Activated CD4-positive, alpha-beta T cell treated with anti-CD3 and anti-CD28 coated beads for 36 hours (primary cell): ENCODE measurements at regions not wholly inside any gene's neighbourhood (a gene's known extent, or its start where the extent isn't known, plus 50 kb on each side); places are given as distances from the start of the nearest gene placed in this dataset.

Experiments
- ATAC-seq: fragments of 200-7000 bp; cut with Tn5 transposase; one replicate; pipeline ENCODE4 v1.10.0; 2021; ENCODE audit warnings: mild to moderate bottlenecking, moderate library complexity
- CTCF ChIA-PET: fragments of 350-600 bp; sonication (Branson Sonifier 250); formaldehyde crosslinking; loops from one replicate; lab custom pipeline; 2021; ENCODE audit warnings: antibody characterized with exemption; lab: Charles Lee
- POLR2A ChIA-PET: fragments of 350-600 bp; sonication (Branson Sonifier 250); formaldehyde crosslinking; loops from one replicate; lab custom pipeline; 2021; ENCODE audit warnings: antibody characterized with exemption, inconsistent platforms; lab: Charles Lee
- DNase-seq: peaks from one replicate; pipeline ENCODE4 v3.0.0-alpha.2; 2020
- H3K27ac Mint-ChIP-seq: one replicate; pipeline ENCODE4 v1.8.0; 2021; ENCODE audit warnings: mixed read lengths
- H3K27me3 Mint-ChIP-seq: one replicate; pipeline ENCODE4 v1.8.0; 2021; ENCODE audit warnings: mixed read lengths
- H3K36me3 Mint-ChIP-seq: one replicate; pipeline ENCODE4 v1.8.0; 2021; ENCODE audit warnings: low read depth, mixed read lengths
- H3K4me1 Mint-ChIP-seq: one replicate; pipeline ENCODE4 v1.8.0; 2021; ENCODE audit warnings: mixed read lengths
- H3K4me3 Mint-ChIP-seq: one replicate; pipeline ENCODE4 v1.8.0; 2021; ENCODE audit warnings: mild to moderate bottlenecking, moderate library complexity, mixed read lengths
- H3K9me3 Mint-ChIP-seq: one replicate; pipeline ENCODE4 v1.8.0; 2021; ENCODE audit warnings: low read depth, mixed read lengths
- intact Hi-C, 2 experiments: fragments of 100-400 bp; cut with DNase I in 1 of 2; cut with micrococcal nuclease in 1 of 2; formaldehyde crosslinking; loops; one replicate each; pipeline versions ENCODE4 v1.14.2 to v1.15.1; 2022 to 2024; cut with DNase I, micrococcal nuclease

GRCh38 chr13:99027661-99028425 lies 50.0 kb upstream of the DOCK9 start:
- ChIA-PET CTCF (interaction anchor here (0.6 to 3.9 kb wide), 18 partner anchors 9 to 588 kb away, joined by 3 to 26 read pairs (median 6); partner anchors contain the start of gene DOCK9), POLR2A (no interaction called here)
- H3K4me3 Mint-ChIP-seq: no peak overlapping the region
- ATAC-seq: peak; percentile 13
- H3K9me3 Mint-ChIP-seq: no peaks in the 10 kb centered on the region
- H3K4me1 Mint-ChIP-seq: peaks cover 84% of the 10 kb centered on the region
- no peak for DNase-seq
- H3K36me3 Mint-ChIP-seq: peaks cover 4% of the 10 kb centered on the region
- peak overlapping the region; percentile 91 for H3K27ac Mint-ChIP-seq
- no peaks in the 10 kb centered on the region for H3K27me3 Mint-ChIP-seq
- intact Hi-C loops: loop anchor here (1.0 to 10.0 kb wide), 13 partner anchors 10 to 453 kb away; partner anchors contain the start of genes STK24 (in 1 of the 2) and UBAC2 (in 1 of the 2)

- peaks cover 84% of the 10 kb centered on the region for H3K4me1 Mint-ChIP-seq
- H3K27me3 Mint-ChIP-seq: no peaks in the 10 kb centered on the region
- peak; percentile 50 for ATAC-seq
- no peak overlapping the region for H3K4me3 Mint-ChIP-seq
- no peaks in the 10 kb centered on the region for H3K9me3 Mint-ChIP-seq
- intact Hi-C loops: loop anchor here (1.0 to 10.0 kb wide), 6 partner anchors 58 to 454 kb away; partner anchors contain the start of genes STK24 (in 1 of the 2) and UBAC2 (in 1 of the 2)
- POLR2A ChIA-PET: no interaction called here
- peak overlapping the region; percentile 12 for H3K27ac Mint-ChIP-seq
- H3K36me3 Mint-ChIP-seq: peaks cover 4% of the 10 kb centered on the region
- CTCF ChIA-PET: interaction anchor here (0.6 to 4.4 kb wide), 30 partner anchors 8 to 237 kb away, joined by 3 to 26 read pairs (median 4); no protein-coding TSS in a partner anchor
- peak; percentile 75 for DNase-seq
Observed at GRCh38 chr13:99028890-99029289, 51.0 kb upstream of the DOCK9 start.

GRCh38 chr13:99029576-99029975 lies 51.7 kb upstream of the DOCK9 start:
- Mint-ChIP-seq H3K9me3 (no peaks in the 10 kb centered on the region), H3K4me3 (no peak overlapping the region), H3K36me3 (peaks cover 4% of the 10 kb centered on the region), H3K4me1 (peaks cover 80% of the 10 kb centered on the region), H3K27ac (peak overlapping the region; percentile 4), H3K27me3 (no peaks in the 10 kb centered on the region)
- CTCF ChIA-PET: interaction anchor here (0.6 to 4.4 kb wide), 18 partner anchors 9 to 237 kb away, joined by 3 to 26 read pairs (median 6); no protein-coding TSS in a partner anchor
- no peak for DNase-seq
- intact Hi-C loops: loop anchor here (1.0 to 10.0 kb wide), 6 partner anchors 57 to 455 kb away; partner anchors contain the start of genes STK24 (in 1 of the 2) and UBAC2 (in 1 of the 2)
- no peak for ATAC-seq
- POLR2A ChIA-PET: no interaction called here

GRCh38 chr13:99030326-99030725 lies 52.5 kb upstream of the DOCK9 start:
- intact Hi-C loops: loop anchor here in 1 of 2 experiments (5.0 kb wide), 3 partner anchors 118 to 188 kb away; no protein-coding TSS in a partner anchor
- ChIA-PET CTCF (interaction anchor here (3.9 to 4.4 kb wide), 2 partner anchors 15 to 161 kb away, joined by 17 to 26 read pairs; no protein-coding TSS in a partner anchor), POLR2A (no interaction called here)
- Mint-ChIP-seq H3K4me1 (peaks cover 78% of the 10 kb centered on the region), H3K9me3 (no peaks in the 10 kb centered on the region), H3K36me3 (peaks cover 6% of the 10 kb centered on the region), H3K27me3 (no peaks in the 10 kb centered on the region), H3K4me3 (no peak overlapping the region), H3K27ac (no peak overlapping the region)
- DNase-seq: no peak
- no peak for ATAC-seq

GRCh38 chr13:99031832-99032231 lies 54.0 kb upstream of the DOCK9 start:
- intact Hi-C loops: loop anchor here in 1 of 2 experiments (5.0 kb wide), 3 partner anchors 120 to 190 kb away; no protein-coding TSS in a partner anchor
- H3K4me3 Mint-ChIP-seq: no peak overlapping the region
- no peaks in the 10 kb centered on the region for H3K9me3 Mint-ChIP-seq
- DNase-seq (no peak), ATAC-seq (no peak)
- peaks cover 12% of the 10 kb centered on the region for H3K36me3 Mint-ChIP-seq
- ChIA-PET CTCF (interaction anchor here (0.6 to 4.4 kb wide), 5 partner anchors 10 to 163 kb away, joined by 3 to 35 read pairs (median 3); no protein-coding TSS in a partner anchor), POLR2A (no interaction called here)
- H3K27ac Mint-ChIP-seq: no peak overlapping the region
- no peaks in the 10 kb centered on the region for H3K27me3 Mint-ChIP-seq
- H3K4me1 Mint-ChIP-seq: peaks cover 63% of the 10 kb centered on the region

- intact Hi-C loops: loop anchor here (1.0 to 5.0 kb wide), 5 partner anchors 122 to 194 kb away; no protein-coding TSS in a partner anchor
- POLR2A ChIA-PET: no interaction called here
- Mint-ChIP-seq H3K27me3 (no peaks in the 10 kb centered on the region), H3K4me3 (no peak overlapping the region), H3K9me3 (no peaks in the 10 kb centered on the region), H3K4me1 (peaks cover 51% of the 10 kb centered on the region), H3K36me3 (peaks cover 9% of the 10 kb centered on the region), H3K27ac (no peak overlapping the region)
- CTCF ChIA-PET: interaction anchor here (0.5 to 3.3 kb wide), 26 partner anchors 9 to 1052 kb away, joined by 3 to 35 read pairs (median 3); no protein-coding TSS in a partner anchor
- ATAC-seq: peak; percentile 56
- no peak for DNase-seq
Observed at GRCh38 chr13:99033814-99034213, 56.0 kb upstream of the DOCK9 start.

- Mint-ChIP-seq H3K27ac (no peak overlapping the region), H3K4me3 (no peak overlapping the region), H3K27me3 (no peaks in the 10 kb centered on the region), H3K9me3 (no peaks in the 10 kb centered on the region), H3K36me3 (peaks cover 10% of the 10 kb centered on the region), H3K4me1 (peaks cover 48% of the 10 kb centered on the region)
- ChIA-PET CTCF (interaction anchor here (0.5 to 3.3 kb wide), 25 partner anchors 10 to 1053 kb away, joined by 3 to 35 read pairs (median 3); no protein-coding TSS in a partner anchor), POLR2A (no interaction called here)
- ATAC-seq: no peak
- DNase-seq: no peak
- intact Hi-C loops: loop anchor here (2.0 to 5.0 kb wide), 4 partner anchors 122 to 192 kb away; no protein-coding TSS in a partner anchor
Observed at GRCh38 chr13:99034333-99035085, 56.6 kb upstream of the DOCK9 start.

GRCh38 chr13:99035715-99036114 lies 57.9 kb upstream of the DOCK9 start:
- ChIA-PET POLR2A (no interaction called here), CTCF (interaction anchor here (0.7 to 2.5 kb wide), 2 partner anchors 167 to 203 kb away, joined by 3 to 22 read pairs; no protein-coding TSS in a partner anchor)
- Mint-ChIP-seq H3K27me3 (no peaks in the 10 kb centered on the region), H3K9me3 (no peaks in the 10 kb centered on the region), H3K27ac (no peak overlapping the region), H3K36me3 (peaks cover 10% of the 10 kb centered on the region), H3K4me1 (peaks cover 46% of the 10 kb centered on the region), H3K4me3 (no peak overlapping the region)
- no peak for DNase-seq
- intact Hi-C loops: loop anchor here in 1 of 2 experiments (2.0 kb wide), 1 partner anchor 167 kb away; no protein-coding TSS in a partner anchor
- no peak for ATAC-seq

GRCh38 chr13:99037756-99038155 lies 59.9 kb upstream of the DOCK9 start:
- peaks cover 59% of the 10 kb centered on the region for H3K4me1 Mint-ChIP-seq
- ChIA-PET CTCF (interaction anchor here (0.7 to 1.9 kb wide), 4 partner anchors 9 to 195 kb away, joined by 3 to 10 read pairs (median 5); no protein-coding TSS in a partner anchor), POLR2A (no interaction called here)
- intact Hi-C loops: no loop called here
- ATAC-seq (no peak), DNase-seq (no peak)
- peaks cover 10% of the 10 kb centered on the region for H3K36me3 Mint-ChIP-seq
- no peak overlapping the region for H3K27ac Mint-ChIP-seq
- H3K27me3 Mint-ChIP-seq: no peaks in the 10 kb centered on the region
- H3K4me3 Mint-ChIP-seq: no peak overlapping the region
- H3K9me3 Mint-ChIP-seq: no peaks in the 10 kb centered on the region

GRCh38 chr13:99039718-99040280 lies 61.9 kb upstream of the DOCK9 start:
- ATAC-seq (no peak), DNase-seq (no peak)
- no peaks in the 10 kb centered on the region for H3K27me3 Mint-ChIP-seq
- CTCF ChIA-PET: interaction anchor here (1.9 kb wide), 1 partner anchor 11 kb away, joined by 10 read pairs; no protein-coding TSS in a partner anchor
- no peak overlapping the region for H3K4me3 Mint-ChIP-seq
- POLR2A ChIA-PET: no interaction called here
- H3K4me1 Mint-ChIP-seq: peaks cover 65% of the 10 kb centered on the region
- H3K36me3 Mint-ChIP-seq: peaks cover 10% of the 10 kb centered on the region
- intact Hi-C loops: no loop called here
- H3K9me3 Mint-ChIP-seq: no peaks in the 10 kb centered on the region
- H3K27ac Mint-ChIP-seq: no peak overlapping the region
